ENCODE measurements at regions not wholly inside any gene's neighbourhood (a gene's known extent, or its start where the extent isn't known, plus 50 kb on each side); places are given as distances from the start of the nearest gene placed in this dataset.

DNA sequence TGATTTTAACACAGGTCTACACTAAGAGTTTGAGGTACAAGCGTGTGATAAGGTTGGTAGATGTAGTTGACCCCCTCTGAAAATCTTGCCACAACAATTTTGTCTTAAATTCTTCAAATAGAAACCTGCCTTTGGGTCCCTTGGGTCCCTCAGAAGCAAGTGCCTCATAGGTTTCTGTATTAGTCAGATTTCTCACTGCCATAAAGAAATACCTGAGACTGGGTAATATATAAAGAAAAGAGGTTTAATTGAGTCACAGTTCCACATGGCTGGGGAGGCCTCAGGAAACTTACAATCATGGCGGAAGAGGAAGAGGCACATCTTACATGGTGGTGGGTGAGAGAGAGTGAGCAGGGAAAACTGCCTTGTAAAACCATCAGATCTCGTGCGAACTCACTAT, 301.2 kb downstream of the MAP2K6 start:
- TF ChIP-seq, protein P1, sequence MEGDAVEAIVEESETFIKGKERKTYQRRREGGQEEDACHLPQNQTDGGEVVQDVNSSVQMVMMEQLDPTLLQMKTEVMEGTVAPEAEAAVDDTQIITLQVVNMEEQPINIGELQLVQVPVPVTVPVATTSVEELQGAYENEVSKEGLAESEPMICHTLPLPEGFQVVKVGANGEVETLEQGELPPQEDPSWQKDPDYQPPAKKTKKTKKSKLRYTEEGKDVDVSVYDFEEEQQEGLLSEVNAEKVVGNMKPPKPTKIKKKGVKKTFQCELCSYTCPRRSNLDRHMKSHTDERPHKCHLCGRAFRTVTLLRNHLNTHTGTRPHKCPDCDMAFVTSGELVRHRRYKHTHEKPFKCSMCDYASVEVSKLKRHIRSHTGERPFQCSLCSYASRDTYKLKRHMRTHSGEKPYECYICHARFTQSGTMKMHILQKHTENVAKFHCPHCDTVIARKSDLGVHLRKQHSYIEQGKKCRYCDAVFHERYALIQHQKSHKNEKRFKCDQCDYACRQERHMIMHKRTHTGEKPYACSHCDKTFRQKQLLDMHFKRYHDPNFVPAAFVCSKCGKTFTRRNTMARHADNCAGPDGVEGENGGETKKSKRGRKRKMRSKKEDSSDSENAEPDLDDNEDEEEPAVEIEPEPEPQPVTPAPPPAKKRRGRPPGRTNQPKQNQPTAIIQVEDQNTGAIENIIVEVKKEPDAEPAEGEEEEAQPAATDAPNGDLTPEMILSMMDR (IDR thresholded peaks at IDR 0.05) = no peak
- TF ChIP-seq RAD21 (IDR thresholded peaks at IDR 0.05; ENCODE audit: low read length) = no peak
- no peak for TF ChIP-seq YY1 (IDR thresholded peaks at IDR 0.05; ENCODE audit: low read depth)
- TF ChIP-seq, protein P2, sequence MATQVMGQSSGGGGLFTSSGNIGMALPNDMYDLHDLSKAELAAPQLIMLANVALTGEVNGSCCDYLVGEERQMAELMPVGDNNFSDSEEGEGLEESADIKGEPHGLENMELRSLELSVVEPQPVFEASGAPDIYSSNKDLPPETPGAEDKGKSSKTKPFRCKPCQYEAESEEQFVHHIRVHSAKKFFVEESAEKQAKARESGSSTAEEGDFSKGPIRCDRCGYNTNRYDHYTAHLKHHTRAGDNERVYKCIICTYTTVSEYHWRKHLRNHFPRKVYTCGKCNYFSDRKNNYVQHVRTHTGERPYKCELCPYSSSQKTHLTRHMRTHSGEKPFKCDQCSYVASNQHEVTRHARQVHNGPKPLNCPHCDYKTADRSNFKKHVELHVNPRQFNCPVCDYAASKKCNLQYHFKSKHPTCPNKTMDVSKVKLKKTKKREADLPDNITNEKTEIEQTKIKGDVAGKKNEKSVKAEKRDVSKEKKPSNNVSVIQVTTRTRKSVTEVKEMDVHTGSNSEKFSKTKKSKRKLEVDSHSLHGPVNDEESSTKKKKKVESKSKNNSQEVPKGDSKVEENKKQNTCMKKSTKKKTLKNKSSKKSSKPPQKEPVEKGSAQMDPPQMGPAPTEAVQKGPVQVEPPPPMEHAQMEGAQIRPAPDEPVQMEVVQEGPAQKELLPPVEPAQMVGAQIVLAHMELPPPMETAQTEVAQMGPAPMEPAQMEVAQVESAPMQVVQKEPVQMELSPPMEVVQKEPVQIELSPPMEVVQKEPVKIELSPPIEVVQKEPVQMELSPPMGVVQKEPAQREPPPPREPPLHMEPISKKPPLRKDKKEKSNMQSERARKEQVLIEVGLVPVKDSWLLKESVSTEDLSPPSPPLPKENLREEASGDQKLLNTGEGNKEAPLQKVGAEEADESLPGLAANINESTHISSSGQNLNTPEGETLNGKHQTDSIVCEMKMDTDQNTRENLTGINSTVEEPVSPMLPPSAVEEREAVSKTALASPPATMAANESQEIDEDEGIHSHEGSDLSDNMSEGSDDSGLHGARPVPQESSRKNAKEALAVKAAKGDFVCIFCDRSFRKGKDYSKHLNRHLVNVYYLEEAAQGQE (IDR thresholded peaks at IDR 0.05; ENCODE audit: low read depth, low read length) = no peak

Data from SK-N-SH (cell line).